Stimulated activated CD4-positive, alpha-beta T cell treated with anti-CD3 and anti-CD28 coated beads, TNF-alpha, amount 100 ng/mL, for 1 hour (primary cell): ENCODE measurements at regions not wholly inside any gene's neighbourhood (a gene's known extent, or its start where the extent isn't known, plus 50 kb on each side); places are given as distances from the start of the nearest gene placed in this dataset.
"Not testable (repeated sequence)": the region's sequence is repeated elsewhere in the genome, so short reads cannot be mapped to it uniquely, and the experiment has no call there.

Experiments used
- DNase-seq, 3 donors: peaks; one replicate each; pipeline ENCODE4 v3.0.0-alpha.2; 2020; ENCODE audit warnings: low read depth in 3 of 3, low spot score in 1 of 3

DNA sequence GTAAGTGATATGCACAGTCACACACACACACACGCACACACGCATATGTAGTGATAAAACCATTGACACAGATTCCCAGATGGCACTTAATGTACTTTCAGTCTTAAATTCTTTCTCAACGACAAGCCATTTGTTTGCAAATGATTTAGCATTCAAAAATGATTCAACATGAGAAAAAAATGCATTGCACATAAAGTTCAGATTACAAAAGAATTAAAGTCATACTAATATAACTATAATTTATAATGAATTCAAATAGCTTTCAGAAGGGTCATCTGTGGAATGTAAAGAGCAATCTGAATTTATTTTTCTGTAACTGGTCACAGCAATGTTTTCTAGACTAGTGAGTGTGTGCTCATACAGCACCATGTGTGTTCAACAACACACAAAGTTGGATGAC lies 521.6 kb upstream of the ZNF337 start:
- DNase-seq = no peak

GRCh38 chr20:26216025-26216424 lies 519.4 kb upstream of the ZNF337 start:
- no peak for DNase-seq

- no peak for DNase-seq
These were observed 518.3 kb upstream of the ZNF337 start for GRCh38 chr20:26214991-26215390.

DNA sequence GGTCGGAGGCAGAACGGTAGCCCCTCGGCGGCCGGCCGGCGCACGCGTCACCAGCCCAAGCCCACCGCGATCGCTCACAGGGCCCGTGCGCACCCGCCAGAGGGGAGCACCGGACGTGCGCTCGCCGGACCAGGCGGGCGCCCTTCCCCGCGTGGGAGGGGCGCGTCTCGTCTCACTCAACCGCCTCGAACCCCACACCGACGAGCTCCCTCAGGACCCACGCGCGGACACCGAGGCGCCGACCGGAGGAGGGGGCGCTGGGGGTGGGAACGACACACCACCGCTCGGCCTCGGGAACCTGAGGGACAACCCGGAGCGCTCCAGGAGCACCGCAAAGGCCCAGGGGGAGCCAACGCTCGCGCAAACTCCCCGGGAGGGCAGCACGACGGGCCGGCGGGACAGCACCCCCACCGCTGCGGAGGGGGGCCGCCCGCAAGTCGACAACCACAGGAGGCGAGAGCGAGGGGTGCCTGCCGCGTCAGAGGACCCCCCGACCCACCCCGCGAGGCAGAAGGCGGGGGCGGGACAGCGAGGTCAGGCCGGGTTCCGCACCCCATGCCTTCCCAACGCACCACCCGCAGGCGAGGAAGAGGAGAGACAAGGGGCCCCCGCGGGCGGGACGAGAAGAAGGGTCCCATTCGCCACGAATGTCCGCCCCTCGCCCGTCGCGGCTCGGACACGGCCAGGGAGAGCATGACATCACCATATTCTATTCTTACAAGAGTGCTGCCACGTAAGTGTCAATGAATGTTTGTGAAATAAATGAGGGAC lies 512.7 kb upstream of the ZNF337 start:
- peak in 1 of 3 donors; percentile 7 for DNase-seq

DNA sequence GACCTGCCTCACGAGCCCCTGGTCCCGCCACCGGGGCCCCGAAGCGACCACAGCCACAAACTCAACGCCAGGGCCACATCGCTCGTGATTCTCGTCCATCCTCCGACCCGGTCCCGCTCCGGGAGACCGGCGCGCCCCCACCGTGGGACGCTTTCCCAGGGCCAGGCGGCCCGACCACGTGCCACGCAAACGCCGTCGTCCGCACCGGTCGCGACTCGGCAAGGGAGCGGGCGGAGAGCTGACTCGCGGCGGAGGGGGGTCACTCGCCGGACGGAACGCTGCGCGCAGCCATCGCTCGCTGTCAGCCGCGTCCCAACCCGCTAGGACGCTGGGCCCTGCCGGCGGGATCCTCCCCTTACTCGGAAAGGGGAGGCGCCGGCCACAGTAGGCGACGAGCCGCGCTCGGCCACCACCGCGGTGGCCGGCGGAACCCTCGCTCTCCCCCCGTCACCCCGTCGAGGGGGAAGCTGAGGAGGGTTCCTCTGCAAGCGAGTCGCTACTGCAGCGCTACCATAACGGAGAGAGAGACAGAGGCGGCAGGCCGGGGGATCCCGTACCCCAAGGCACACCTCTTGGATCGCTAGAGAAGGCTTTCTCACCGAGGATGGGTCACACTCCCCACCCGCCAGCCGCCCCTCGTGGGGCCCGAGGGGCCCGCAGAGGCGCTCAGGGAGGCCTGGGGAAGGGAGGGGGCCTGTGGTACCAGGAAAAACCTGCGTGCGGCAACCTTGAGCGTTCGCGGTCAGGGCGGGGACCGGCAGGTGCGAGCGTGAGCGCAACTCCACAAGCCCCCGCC lies 511.8 kb upstream of the ZNF337 start:
- DNase-seq = peak; percentile 10 to 23 (median 18)

- peak in 1 of 3 donors; percentile 7 for DNase-seq
These were observed 511.3 kb upstream of the ZNF337 start for GRCh38 chr20:26207967-26208295.

- no peak for DNase-seq
These were observed 510.7 kb upstream of the ZNF337 start for GRCh38 chr20:26207237-26207966.

DNA sequence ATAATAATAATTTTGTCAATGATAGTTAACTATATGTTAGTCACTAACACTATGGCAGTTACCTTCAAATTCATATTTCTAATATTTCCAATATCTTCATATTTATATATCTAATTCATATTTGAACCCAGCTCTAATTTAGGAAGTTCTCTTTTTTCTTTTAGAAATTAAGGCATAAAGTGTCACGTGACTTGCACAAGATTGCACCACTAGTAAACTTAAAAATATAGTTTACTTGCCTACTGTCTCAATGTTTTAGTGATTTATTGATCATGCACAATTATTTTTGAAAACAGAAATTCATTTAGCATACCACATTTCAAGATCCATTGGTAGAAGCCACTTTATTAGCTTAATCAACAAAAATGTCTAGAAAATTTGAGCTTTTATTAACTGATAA lies 508.7 kb upstream of the ZNF337 start:
- DNase-seq = no peak

DNA sequence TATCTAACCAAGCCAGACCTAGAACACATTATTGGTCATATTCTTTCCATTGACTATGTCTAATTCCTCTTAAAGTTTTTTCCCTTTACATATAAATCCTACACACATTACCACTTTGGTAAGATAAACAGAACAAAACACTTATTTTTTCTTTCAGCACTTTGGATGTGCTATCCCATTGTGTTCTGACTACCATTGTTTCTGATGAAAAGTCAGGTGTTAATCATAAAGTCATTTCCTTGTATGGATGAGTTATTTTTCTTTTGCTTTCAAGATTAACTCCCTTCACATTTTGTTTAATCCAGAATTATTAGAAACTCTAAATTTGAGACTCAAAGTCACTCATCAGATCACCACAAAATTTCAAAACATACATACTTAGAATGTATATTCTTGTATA lies 504.4 kb upstream of the ZNF337 start:
- not testable (repeated sequence) for DNase-seq

GRCh38 chr20:26187329-26187728 lies 490.7 kb upstream of the ZNF337 start:
- DNase-seq = not testable (repeated sequence)

DNA sequence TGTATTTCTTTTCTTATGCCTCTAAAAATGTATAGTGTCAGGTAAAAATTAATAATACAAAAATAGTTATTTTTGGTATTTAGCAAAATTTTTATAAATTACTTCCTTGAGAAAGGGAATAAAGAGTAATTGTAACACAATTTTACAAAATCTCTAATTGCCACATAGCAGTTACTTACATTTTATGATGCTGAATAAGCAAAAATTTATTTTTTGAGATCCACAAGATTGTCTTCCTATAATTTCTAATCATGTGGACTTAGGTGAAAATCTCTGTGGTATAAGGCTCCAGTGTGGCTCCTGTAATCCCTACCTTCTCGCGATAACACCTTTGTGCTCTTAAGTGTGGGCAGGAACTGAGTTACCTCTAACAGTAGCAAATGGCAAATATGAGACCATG lies 487.1 kb upstream of the ZNF337 start:
- DNase-seq = not testable (repeated sequence)

DNA sequence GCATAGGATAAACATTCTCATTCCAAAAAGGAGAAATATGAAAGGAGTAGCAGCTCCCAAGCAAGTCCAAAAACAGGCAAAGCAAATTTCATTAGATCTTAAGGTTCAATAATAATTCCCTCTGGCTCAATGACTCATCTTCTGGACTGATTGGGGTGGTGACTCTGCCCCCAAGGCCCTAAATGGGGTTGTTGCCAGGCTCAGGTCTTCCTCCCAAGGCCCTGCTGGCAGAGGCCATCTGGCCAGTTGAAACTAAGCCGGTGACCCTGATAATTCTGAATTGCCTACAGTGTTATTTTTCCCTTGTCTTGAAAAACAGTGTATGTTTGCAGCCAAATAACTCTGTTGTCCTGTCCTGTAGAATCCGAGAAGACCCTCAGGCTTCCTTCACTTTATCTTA lies 484.7 kb upstream of the ZNF337 start:
- not testable (repeated sequence) for DNase-seq

DNA sequence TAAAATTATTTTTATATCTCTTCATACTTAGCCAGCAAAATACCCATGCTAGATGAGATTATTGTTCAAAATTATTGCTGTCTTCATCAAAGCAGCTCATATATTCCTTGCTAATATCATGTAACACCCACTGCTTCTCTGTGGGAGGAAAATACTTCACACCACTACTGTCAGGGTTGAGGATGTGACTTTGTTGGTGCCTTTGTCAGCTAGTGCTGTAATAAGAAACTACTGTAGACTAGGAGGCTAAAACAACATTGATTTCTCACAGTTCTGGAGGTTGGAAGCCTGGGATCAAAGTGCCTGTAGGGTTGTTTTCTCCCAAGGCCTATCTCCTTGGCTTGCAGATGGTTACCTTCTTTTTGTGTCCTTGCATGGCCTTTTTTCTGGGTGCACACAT lies 475.2 kb upstream of the ZNF337 start:
- not testable (repeated sequence) for DNase-seq

DNA sequence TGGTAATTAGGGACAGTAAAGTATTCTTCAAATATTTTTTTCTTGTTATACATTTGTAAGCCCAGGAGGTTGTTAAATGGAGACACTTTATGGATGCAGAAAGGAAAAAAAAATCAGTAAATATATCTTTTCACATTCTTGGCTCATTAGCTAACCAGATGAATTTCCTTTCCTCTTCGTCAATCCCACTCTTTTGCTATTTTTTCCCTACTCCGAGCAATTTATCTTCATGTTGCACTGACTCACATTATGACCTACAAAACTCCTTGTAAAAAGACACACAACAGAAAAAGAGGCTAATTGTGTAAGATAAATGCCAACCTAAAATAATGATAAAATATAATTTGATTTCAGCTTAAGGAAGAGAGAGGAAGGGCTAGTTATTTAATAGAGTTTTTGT lies 472.9 kb upstream of the ZNF337 start:
- no peak for DNase-seq

GRCh38 chr20:26167499-26167898 lies 470.8 kb upstream of the ZNF337 start:
- no peak for DNase-seq

DNA sequence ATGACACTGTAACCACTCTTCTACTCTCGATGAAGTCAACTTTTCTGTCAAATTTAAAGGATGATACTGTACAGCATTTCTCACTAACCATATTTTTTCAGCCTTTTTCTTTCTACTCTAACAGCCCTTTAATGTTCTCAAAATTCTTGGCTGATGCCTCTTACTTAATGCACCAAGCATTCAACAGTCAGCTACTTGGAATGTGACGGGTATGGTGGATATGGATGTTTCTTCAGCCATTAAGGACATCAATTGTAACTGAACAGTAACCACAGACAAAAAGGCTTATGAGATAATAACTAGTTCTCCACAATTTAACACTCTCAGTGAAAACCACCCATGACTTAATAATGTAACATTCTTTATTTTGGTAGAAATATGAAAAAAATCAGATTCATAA lies 467.2 kb upstream of the ZNF337 start:
- DNase-seq = no peak

DNA sequence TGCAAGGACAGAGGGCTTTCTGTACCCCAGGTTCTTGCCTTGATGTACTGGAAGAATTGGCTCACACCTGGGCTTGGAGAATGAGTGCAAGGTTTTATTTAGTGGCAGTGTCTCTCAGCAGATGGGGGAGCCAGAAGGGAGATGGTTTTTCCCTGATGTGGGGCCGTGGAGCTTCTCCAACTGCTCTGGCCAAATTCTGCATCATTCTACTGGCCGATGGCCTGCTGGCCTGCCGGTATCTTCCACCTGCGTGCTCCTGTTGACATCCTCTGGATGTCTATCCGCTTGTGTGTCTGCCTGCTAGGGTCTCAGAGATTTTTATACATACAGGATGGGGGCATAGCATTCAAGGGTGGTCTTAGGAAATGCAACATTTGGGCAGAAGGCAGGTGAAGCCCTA lies 466.5 kb upstream of the ZNF337 start:
- not testable (repeated sequence) for DNase-seq

DNA sequence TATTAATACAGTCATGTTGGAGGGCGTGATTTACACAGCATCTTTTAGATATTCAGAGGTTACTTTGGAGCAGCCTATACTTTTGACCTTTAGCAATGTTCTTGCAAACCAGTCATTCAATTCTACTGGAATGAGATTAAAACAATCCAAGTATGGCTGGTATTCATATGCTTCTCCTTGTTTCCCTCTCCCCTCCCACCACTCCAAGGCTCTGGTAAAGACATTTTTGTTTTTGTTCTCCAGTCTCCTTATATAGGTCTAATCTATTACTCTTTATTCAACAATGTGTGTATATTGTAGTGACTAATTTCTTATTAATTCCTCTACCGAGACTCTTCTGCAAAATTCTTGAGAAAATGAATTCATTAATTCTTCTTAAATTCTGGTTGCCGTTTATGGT lies 465.1 kb upstream of the ZNF337 start:
- not testable (repeated sequence) for DNase-seq

GRCh38 chr20:26160916-26161315 lies 464.3 kb upstream of the ZNF337 start:
- not testable (repeated sequence) for DNase-seq

GRCh38 chr20:26154224-26154623 lies 457.6 kb upstream of the ZNF337 start:
- no peak for DNase-seq

- no peak for DNase-seq
These were observed 438.9 kb upstream of the ZNF337 start for GRCh38 chr20:26135325-26136110.
